ENCODE measurements at regions not wholly inside any gene's neighbourhood (a gene's known extent, or its start where the extent isn't known, plus 50 kb on each side); places are given as distances from the start of the nearest gene placed in this dataset.

- POLR2A ChIA-PET = no interaction called here
- intact Hi-C loops (cut with micrococcal nuclease) = no loop called here
- Histone ChIP-seq H3K4me1 (ENCODE audit: control insufficient read depth in 1 of 2, insufficient read depth in 2 of 2, low read length in 2 of 2) (no peaks in the 10 kb centered on the region), H3K79me2 (ENCODE audit: insufficient read depth, low read length) (no peaks in the 10 kb centered on the region), H3K9me3 (ENCODE audit: control insufficient read depth in 1 of 2, insufficient read depth in 1 of 2, low read depth in 1 of 2, low read length in 2 of 2) (no peaks in the 10 kb centered on the region), H3K27ac (ENCODE audit: low read depth, low read length) (no peak overlapping the region), H3K9me2 (ENCODE audit: insufficient read depth) (no peaks in the 10 kb centered on the region), H3K27me3 (ENCODE audit: insufficient read depth, low read length) (no peaks in the 10 kb centered on the region), H4K20me1 (ENCODE audit: insufficient read depth) (no peaks in the 10 kb centered on the region), H3K4me3 (replicated peaks in 1 of 2; ENCODE audit: low read depth in 1 of 2, low read length in 2 of 2) (no peak overlapping the region), H3K9ac (ENCODE audit: low read length) (no peak overlapping the region), H2AFZ (ENCODE audit: low read depth, low read length, poor library complexity, severe bottlenecking) (no peak overlapping the region), H3K4me2 (ENCODE audit: low read length) (no peak overlapping the region), H3K36me3 (ENCODE audit: control insufficient read depth in 1 of 2, insufficient read depth in 2 of 2, low read length in 2 of 2) (no peaks in the 10 kb centered on the region)
- no TSS peak for BruUV-seq (replicated peaks)
- DNase-seq (ENCODE audit: low read depth, low spot score) (no peak), ATAC-seq (no peak)
- RAD21 ChIA-PET (ENCODE audit: low non-redundant PET in 1 of 2, low total read pairs in 2 of 2, uncharacterized antibody in 2 of 2, unreplicated experiment in 2 of 2) = no interaction called here
- CTCF ChIA-PET = no interaction called here
- TF ChIP-seq JUND (IDR thresholded peaks at IDR 0.05) (0 out of 2 replicates have a peak, but pooled peaks have one; percentile 9), POLR2AphosphoS5 (IDR thresholded peaks at IDR 0.05; ENCODE audit: low read depth, low read length) (no peak)
These were observed 114.4 kb upstream of the DMRTA1 start for GRCh38 chr9:22332202-22332601.

- H3K27ac ChIP-seq (ENCODE audit: low read depth, low read length) = no peak overlapping the region
- no TSS peak for BruUV-seq (replicated peaks)
- POLR2A ChIA-PET = interaction anchor here (1.0 kb wide), 1 partner anchor 328 kb away, joined by 3 read pairs; the partner anchor contains the start of gene CDKN2B
- H3K9me3 ChIP-seq (ENCODE audit: control insufficient read depth in 1 of 2, insufficient read depth in 1 of 2, low read depth in 1 of 2, low read length in 2 of 2) = no peaks in the 10 kb centered on the region
- CTCF ChIA-PET = no interaction called here
- no peak for DNase-seq (ENCODE audit: low read depth, low spot score)
- intact Hi-C loops (cut with micrococcal nuclease) = no loop called here
- H4K20me1 ChIP-seq (ENCODE audit: insufficient read depth) = no peaks in the 10 kb centered on the region
- no peaks in the 10 kb centered on the region for H3K9me2 ChIP-seq (ENCODE audit: insufficient read depth)
- H3K36me3 ChIP-seq (ENCODE audit: control insufficient read depth in 1 of 2, insufficient read depth in 2 of 2, low read length in 2 of 2) = no peaks in the 10 kb centered on the region
- H3K4me3 ChIP-seq (replicated peaks in 1 of 2; ENCODE audit: low read depth in 1 of 2, low read length in 2 of 2) = no peak overlapping the region
- RAD21 ChIA-PET (ENCODE audit: low non-redundant PET in 1 of 2, low total read pairs in 2 of 2, uncharacterized antibody in 2 of 2, unreplicated experiment in 2 of 2) = no interaction called here
- TF ChIP-seq EZH2 (IDR thresholded peaks at IDR 0.05) (no peak), CBX3 (IDR thresholded peaks at IDR 0.05; ENCODE audit: low read depth) (no peak), POLR2AphosphoS5 (IDR thresholded peaks at IDR 0.05; ENCODE audit: low read depth, low read length) (no peak), SP1 (IDR thresholded peaks at IDR 0.05; ENCODE audit: low read depth) (no peak), ZNF274 (IDR thresholded peaks at IDR 0.05; ENCODE audit: low read depth, low read length) (no peak), CTCF (IDR thresholded peaks at IDR 0.05 in 2 of 3, conservative IDR thresholded peaks at IDR 0.05 in 1 of 3; ENCODE audit: borderline replicate concordance in 1 of 3, insufficient read depth in 1 of 3, low read depth in 2 of 3, low read length in 2 of 3) (no peak), TCF7L2 (IDR thresholded peaks at IDR 0.05; ENCODE audit: borderline replicate concordance, extremely low read depth, insufficient read depth, insufficient read length) (no peak), ATF3 (IDR thresholded peaks at IDR 0.05) (no peak), SIN3A (IDR thresholded peaks at IDR 0.05; ENCODE audit: low read depth) (no peak), MAX (IDR thresholded peaks at IDR 0.05) (no peak), ELF1 (IDR thresholded peaks at IDR 0.05; ENCODE audit: borderline replicate concordance, low read depth) (no peak), FOSL1 (IDR thresholded peaks at IDR 0.05; ENCODE audit: low read depth) (no peak)
- TF ChIP-seq, protein P1, sequence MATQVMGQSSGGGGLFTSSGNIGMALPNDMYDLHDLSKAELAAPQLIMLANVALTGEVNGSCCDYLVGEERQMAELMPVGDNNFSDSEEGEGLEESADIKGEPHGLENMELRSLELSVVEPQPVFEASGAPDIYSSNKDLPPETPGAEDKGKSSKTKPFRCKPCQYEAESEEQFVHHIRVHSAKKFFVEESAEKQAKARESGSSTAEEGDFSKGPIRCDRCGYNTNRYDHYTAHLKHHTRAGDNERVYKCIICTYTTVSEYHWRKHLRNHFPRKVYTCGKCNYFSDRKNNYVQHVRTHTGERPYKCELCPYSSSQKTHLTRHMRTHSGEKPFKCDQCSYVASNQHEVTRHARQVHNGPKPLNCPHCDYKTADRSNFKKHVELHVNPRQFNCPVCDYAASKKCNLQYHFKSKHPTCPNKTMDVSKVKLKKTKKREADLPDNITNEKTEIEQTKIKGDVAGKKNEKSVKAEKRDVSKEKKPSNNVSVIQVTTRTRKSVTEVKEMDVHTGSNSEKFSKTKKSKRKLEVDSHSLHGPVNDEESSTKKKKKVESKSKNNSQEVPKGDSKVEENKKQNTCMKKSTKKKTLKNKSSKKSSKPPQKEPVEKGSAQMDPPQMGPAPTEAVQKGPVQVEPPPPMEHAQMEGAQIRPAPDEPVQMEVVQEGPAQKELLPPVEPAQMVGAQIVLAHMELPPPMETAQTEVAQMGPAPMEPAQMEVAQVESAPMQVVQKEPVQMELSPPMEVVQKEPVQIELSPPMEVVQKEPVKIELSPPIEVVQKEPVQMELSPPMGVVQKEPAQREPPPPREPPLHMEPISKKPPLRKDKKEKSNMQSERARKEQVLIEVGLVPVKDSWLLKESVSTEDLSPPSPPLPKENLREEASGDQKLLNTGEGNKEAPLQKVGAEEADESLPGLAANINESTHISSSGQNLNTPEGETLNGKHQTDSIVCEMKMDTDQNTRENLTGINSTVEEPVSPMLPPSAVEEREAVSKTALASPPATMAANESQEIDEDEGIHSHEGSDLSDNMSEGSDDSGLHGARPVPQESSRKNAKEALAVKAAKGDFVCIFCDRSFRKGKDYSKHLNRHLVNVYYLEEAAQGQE (IDR thresholded peaks at IDR 0.05; ENCODE audit: low read depth) = no peak
- H2AFZ ChIP-seq (ENCODE audit: low read depth, low read length, poor library complexity, severe bottlenecking) = no peak overlapping the region
- 0 out of 4 replicates have a peak, but pooled peaks cover 0 to under 1% of the 10 kb centered on the region in 2 experiments for H3K4me1 ChIP-seq (ENCODE audit: control insufficient read depth in 1 of 2, insufficient read depth in 2 of 2, low read length in 2 of 2)
- H3K27me3 ChIP-seq (ENCODE audit: insufficient read depth, low read length) = no peaks in the 10 kb centered on the region
- no peak overlapping the region for H3K4me2 ChIP-seq (ENCODE audit: low read length)
- no peaks in the 10 kb centered on the region for H3K79me2 ChIP-seq (ENCODE audit: insufficient read depth, low read length)
- no peak for ATAC-seq
- no peak overlapping the region for H3K9ac ChIP-seq (ENCODE audit: low read length)
These were observed 109.4 kb upstream of the DMRTA1 start for GRCh38 chr9:22337261-22337660.
